Spleen (tissue), 7 donors: ENCODE measurements at regions not wholly inside any gene's neighbourhood (a gene's known extent, or its start where the extent isn't known, plus 50 kb on each side); places are given as distances from the start of the nearest gene placed in this dataset.

ENCODE experiments used
- POLR2A ChIP-seq, 3 donors: fragments of 450-650 bp; IDR thresholded peaks; one replicate each; pipeline ENCODE4 v1.5.1; 2017; ENCODE audit warnings: antibody characterized with exemption in 3 of 3, mild to moderate bottlenecking in 1 of 3
- POLR2AphosphoS5 ChIP-seq, 3 donors: sonication (generic); formaldehyde crosslinking; IDR thresholded peaks; one replicate each; pipeline ENCODE4 v1.5.1; 2017; ENCODE audit warnings: antibody characterized with exemption in 3 of 3
- TF ChIP-seq, protein P1 (sequence below), 11 experiments: fragments of 200-600 bp in 7 of 11; fragments of 450-650 bp in 4 of 11; sonication (generic) in 4 of 11; IDR thresholded peaks in 8 of 11; conservative IDR thresholded peaks in 3 of 11; 1 replicate in 7 of 11; 2 replicates in 4 of 11; pipeline versions ENCODE4 v1.4.0 to v1.8.0; 2016 to 2021; ENCODE audit warnings: antibody characterized with exemption in 11 of 11, inconsistent platforms in 4 of 11, mild to moderate bottlenecking in 1 of 11
- donor health status: DM: no; HTN: no; CAD: no; lungs with moderate emphysema.
- donor health status: DM: no; HTN: no; CAD: no.
- donor health status: DM: no; HTN: no; CAD: no.

GRCh38 chr2:56127463-56128152 is 56.2 kb upstream of the CCDC85A start:
- TF ChIP-seq, protein P1, sequence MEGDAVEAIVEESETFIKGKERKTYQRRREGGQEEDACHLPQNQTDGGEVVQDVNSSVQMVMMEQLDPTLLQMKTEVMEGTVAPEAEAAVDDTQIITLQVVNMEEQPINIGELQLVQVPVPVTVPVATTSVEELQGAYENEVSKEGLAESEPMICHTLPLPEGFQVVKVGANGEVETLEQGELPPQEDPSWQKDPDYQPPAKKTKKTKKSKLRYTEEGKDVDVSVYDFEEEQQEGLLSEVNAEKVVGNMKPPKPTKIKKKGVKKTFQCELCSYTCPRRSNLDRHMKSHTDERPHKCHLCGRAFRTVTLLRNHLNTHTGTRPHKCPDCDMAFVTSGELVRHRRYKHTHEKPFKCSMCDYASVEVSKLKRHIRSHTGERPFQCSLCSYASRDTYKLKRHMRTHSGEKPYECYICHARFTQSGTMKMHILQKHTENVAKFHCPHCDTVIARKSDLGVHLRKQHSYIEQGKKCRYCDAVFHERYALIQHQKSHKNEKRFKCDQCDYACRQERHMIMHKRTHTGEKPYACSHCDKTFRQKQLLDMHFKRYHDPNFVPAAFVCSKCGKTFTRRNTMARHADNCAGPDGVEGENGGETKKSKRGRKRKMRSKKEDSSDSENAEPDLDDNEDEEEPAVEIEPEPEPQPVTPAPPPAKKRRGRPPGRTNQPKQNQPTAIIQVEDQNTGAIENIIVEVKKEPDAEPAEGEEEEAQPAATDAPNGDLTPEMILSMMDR (IDR thresholded peaks at IDR 0.05 in 8 of 11, conservative IDR thresholded peaks at IDR 0.05 in 3 of 11) = no peak
- TF ChIP-seq POLR2AphosphoS5 (IDR thresholded peaks at IDR 0.05) = no peak
- TF ChIP-seq POLR2A (IDR thresholded peaks at IDR 0.05) = no peak
